Activated CD4-positive, alpha-beta T cell treated with anti-CD3 and anti-CD28 coated beads, Interleukin-2, amount 50 U/mL, for 48 hours (primary cell): ENCODE measurements at regions not wholly inside any gene's neighbourhood (a gene's known extent, or its start where the extent isn't known, plus 50 kb on each side); places are given as distances from the start of the nearest gene placed in this dataset.

ENCODE experiments used
- DNase-seq, 2 experiments: peaks; one replicate each; pipeline ENCODE4 v3.0.0-alpha.2; 2020

DNA sequence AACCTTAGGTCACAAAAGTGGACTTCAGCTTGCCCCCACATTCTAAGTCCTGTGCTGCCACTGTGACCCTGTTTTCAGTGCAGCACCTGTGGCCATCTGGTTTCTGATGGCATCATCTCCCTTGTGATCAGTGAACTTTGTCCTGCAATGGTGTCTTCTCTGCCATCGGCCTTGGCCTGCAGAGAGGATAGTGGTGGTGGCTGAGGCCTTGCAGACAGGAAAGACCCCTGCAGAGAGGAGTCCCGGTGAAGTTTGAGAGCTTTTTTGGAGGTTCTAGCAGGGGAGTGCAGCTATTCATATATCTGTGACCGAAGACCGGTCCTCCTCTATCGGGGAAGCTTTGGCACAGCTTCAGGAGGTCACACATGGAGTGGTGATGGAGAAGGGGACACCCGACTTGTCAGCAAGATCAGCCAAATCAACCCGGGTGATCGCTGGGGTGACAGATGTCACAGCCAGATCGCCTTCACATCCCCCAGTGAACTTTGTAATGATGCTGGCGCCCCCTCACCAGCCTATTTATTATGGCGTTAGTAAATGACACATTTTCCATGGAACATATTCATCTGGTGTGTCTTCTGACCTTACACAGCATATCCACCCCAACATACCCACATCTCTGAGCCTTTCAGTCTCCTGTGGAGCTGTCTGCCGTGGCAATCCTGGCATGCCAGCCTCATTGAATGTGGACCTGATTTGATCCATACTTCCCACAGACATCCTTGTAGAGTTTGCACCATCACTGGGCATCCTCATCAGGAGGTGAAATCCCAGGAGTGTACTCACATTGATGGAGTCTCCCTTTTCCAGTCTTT, 136.1 kb downstream of the PAPOLA start:
- DNase-seq = no peak

DNA sequence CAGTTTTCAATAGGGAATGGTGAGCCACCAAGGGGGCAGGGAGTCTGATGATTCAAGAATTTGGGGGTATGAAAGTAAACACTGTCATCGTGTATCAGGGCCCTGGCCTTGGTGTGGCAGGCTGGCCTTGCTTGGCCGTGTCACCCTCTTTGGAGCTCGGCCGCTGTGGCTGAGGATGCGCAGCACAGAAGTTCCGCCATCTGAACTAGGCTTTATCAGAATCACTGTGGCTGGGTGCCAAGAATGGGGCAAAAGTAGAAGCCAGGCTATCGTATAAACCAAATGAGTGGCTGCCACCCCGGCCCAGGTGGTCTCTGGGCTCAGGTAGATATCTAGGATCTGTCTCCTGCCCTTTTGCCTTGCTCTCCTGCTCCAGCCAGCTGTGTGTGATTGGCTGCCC, 137.4 kb downstream of the PAPOLA start:
- no peak for DNase-seq

DNA sequence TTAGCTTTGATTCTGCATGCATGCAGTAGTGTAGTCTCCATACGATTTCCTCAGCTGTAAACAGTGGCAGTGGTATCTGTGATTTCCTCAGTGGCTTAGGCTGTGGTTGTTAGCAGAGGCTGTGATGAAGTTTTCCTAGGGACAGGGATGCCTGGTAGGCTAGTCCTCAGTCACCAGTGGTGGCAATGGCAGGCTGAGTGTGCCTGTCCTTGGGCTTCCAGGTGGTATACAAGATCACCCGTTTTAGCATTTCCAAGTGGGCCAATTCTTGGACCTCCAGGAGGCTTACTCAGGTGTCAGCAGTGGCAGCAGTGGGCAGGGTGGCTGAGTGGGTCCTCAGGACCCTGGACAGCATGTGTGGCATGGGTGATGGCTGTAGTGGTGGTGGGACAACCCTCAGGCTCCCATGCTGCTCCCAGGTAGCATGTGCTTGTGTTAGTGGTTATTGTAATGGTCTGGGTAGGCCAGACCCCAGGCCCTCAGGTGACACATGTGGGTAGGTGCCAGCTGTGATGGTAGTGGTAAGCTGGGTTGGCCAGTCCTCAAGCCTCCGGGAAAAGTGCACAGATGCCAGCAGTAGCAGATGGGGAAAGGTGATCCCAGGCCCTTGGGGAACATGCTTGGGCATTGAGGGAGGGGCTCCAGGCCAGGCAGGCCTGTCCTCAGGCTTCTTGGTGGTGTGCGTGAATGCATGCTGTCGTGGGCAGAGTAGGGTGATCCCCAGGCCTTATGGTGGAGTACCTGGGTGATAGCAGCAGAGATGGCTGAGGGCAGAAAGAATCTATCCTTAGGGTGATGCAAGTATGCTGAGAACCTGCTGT, 146.5 kb downstream of the PAPOLA start:
- no peak for DNase-seq

DNA sequence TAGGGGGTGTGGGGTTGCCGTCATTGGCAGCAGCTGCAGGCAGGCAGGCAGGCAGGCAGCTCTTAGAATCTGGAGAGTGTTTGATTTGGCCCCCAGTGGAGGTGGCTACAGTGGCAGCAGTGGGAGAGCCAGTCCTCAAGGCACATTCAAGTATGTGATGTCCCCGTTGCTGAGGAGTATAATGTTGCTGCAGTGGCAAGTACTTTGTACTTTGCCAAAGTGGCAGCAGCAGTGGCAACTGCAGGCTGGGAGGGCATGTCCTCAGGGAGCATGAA, 147.1 kb downstream of the PAPOLA start:
- no peak for DNase-seq

DNA sequence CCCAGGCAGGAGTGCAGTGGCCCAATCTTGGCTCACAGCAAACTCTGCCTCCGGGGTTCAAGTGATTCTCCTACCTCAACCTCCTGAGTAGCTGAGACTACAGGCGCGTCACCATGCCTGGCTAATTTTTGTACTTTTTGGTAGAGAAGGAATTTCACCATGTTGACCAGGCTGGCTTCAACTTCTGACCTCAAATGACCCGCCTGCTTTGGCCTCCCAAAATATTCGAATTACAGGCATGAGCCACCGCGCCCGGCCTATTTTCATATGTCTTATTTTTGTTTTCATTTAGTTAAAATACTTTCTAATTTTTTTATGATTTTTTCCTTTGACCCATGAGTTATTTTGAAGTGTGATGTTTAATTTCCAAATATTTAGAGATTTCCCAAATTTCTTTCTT, 143.6 kb upstream of the VRK1 start:
- no peak for DNase-seq

DNA sequence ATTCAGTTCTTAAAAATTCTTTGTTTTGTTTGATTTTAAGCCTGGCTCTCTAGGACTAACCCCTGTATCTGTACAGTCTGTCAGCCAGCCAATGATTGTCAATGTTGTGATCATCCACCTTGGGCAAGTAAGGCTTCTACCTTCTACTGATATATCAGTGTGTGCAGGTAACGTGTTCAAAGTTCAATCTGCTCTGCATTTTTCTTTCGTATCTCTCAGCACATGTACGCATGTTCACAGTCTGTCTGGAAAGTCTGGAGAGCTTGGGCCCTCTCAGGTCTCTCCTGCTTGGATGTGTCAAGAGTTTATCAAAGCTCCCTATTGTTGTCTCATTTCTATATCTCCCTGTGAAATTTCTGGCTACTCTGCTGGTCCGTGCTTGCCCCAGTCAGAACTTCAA, 138.6 kb upstream of the VRK1 start:
- DNase-seq = no peak

DNA sequence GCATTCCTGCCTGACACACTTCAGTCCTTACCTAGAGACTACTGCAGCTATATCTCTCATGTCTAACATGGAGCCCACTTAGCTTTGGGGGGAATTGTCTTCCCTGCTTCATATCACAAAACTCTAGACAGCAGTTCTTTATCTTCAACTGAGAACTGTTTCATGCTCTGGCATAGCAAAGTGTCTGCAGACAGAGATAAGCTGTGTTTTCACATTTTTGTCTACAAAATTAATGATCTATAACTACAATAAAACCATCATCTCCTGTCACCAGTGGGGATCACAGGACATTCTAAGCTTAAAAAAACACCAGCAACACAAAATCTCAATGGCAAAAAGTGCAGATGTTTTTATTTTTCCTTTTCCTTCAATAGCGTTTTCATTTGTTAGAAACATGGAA, 137.1 kb upstream of the VRK1 start:
- no peak for DNase-seq

DNA sequence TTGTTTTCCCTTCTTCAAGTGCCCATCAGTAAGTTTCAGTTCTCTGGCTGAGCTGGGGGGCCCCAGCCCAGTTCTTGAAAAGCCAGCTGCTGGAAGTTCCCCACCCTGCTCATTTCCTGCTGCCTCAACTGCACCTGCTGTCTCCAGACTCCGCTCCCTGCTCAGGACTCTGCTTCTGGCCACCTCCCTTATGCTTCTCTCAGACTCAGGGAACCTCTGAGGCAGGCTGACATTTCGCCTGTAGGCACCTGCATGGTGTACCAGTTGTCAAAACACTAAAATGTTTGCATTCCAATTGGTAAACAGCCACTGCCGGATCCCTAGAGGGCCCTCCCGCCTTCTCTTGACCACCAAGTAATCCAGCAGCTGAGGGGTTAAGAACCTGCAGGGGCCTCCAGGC, 136.5 kb upstream of the VRK1 start:
- DNase-seq = no peak

DNA sequence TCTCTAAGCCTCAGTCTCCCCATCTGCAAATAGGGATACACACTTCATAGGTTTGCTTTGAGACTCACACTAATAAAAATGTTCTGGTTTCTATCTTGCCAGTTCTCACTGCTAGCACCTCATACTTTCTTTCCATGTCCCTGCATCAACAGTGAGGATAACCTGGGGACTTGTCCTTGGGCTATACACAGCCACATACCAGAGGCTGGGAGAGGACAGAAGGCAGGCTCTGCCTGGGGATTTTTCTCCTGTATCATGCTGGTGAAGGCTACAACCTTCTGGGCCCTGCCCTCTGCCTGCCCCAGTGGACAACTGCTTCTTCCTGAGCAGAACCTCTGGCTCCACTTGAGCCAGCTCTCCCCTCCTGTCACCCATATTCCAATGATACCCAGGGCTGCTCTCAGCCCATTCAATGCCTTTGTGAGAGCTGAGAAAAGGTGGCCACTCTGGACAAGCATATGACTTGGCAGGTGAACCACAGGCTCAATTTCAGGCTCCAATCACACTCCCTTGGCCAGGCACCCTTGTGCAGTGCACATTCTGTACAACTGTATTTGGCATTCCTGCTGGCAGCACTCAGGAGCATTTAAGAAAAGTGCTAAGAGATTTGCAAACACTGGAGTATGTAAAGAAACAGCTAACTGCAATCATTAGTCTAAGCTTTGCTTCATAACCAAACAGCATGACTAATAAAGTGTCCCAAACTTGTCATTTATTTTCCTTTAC, 135.8 kb upstream of the VRK1 start:
- no peak for DNase-seq

DNA sequence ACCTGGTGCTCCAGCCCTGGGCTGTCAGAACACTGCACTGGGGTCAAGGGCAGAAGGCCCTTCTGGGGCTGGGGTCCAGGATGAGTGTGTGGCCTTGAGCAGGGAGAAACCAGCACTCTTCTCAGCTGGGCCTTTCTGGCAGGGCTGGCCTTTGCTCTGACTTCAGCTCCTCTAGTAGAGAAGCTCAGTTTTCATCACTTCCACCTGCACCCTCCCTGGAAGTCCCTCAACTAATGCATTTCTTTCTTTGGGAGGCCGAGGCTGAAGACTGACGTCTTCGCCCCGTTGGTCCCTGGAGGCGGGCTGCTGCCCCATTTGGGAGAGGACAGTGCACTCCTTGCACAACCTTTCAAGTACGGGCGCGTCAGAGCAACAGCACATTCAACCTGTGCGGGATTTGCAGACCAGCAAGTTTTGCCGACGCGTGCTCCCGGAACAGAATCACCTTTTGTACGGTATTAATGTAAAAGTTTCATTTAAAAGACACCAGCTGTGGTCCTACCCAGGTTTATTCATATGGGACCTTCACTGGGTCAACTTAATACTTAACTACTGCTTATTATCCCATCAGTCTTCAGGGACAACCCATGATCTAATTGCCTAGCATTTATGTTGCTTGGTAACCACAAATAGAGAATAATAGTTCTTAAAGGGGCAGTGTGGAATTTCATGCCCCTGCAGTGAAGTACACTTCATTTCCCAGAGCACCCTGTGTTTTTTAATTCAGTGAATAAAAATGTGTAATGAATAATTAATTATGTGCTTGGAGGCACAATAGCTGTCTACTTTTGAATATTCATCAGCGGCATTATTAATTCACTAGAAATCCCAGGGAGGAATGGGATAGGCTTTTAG, 134.8 kb upstream of the VRK1 start:
- DNase-seq = no peak

DNA sequence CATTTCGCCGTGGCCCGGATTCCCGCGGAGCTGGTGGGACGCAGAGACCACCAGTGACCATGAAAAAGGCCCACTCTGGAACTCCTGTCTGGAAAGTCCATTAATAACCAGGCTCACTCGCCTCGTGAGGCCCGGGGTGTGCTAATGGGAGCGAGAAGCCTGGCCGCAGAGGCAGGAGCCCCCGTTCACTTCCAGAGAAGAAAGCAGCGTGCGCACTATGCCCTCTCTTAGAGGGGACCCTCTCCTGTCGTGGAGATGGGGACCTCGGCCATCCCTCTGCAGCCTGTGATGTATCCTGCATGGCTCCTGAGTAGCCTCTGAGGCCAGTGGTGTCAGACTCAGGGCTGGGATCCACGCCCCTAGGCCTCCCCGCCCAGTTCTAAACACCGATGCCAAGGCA, 134.1 kb upstream of the VRK1 start:
- no peak for DNase-seq

DNA sequence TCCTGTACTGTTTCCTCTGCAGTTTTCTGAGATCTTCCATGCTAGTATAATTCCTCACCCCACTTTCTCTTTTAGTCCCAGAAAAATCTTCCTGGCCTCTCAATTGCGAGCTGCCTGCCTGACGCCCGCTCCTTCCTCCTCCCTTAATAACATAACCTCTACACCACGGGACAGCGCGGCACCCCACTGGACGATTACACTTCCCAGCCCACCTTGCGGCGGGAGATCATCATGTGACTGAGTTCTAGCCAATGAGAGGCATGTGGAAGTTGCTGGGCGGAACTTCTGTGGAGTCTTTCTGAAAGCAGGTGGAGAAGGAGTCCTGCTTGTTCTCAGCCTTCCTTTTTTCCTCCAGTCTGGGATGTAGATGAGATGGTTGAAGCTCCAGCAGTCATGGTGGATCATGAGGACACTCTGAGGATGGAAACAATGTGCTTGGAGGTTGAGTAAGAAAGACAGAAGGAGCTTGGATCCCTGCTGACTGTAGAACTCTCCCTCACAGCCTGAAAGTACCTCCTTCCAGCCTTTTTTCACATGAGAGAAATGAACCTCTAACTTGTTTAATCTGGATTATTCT, 133.6 kb upstream of the VRK1 start:
- no peak for DNase-seq

DNA sequence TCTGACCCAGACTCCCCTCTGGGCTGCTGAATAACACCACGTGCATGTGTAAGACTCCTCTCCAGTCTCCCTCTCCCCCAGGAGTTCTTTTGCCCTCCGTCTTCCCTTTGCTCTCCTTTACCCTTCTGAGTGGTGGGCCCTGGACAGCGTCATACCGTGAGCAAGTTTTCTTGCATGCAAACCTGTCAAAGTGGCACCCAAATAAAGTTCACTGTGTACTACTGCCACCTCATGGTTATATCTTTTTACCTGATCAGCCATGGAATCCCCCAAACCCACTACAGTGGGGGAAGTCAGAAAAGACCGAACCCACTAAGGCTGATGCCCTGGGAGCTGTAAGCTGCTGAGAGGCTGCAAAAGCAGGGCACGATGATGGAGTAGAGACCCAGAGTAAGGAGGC, 131.1 kb upstream of the VRK1 start:
- DNase-seq = no peak

DNA sequence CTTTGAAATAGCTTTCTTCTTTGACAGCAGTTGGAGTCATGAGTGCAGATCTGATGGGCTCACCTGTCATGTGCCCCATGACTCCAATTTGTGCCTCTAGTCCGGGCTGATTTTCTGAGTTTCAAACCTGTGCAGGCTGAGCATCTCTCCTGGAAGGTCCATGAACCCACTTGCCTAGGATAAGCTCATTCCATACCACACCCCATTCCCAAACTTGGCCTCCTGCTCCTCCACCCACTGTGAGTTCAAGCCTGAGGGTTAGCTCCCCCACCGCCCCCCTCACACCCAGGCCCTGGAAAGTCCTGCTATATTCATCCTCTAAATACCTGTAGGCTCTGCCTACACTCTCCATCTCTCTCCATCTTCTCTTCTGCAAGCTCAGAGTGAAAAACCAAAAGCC, 126.8 kb upstream of the VRK1 start:
- DNase-seq = no peak

DNA sequence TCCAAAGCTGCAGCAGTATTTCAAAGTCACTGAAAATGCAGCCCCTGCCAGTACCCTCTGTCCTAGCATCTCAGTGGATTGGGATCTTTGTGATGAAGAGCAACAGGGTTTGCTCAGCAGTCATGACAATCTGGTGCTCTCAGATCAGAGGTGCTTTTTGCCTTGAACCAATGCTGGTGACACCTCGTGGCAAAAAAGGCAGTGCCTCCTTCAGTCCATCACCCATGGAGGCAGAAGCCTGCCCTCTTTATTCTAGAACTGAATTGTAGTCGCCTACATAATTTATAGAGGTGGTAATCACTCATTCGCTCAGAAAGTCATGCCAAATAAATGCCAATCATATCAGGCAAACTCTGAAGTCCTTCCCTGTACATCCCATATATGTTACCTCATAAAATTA, 126.0 kb upstream of the VRK1 start:
- no peak for DNase-seq

DNA sequence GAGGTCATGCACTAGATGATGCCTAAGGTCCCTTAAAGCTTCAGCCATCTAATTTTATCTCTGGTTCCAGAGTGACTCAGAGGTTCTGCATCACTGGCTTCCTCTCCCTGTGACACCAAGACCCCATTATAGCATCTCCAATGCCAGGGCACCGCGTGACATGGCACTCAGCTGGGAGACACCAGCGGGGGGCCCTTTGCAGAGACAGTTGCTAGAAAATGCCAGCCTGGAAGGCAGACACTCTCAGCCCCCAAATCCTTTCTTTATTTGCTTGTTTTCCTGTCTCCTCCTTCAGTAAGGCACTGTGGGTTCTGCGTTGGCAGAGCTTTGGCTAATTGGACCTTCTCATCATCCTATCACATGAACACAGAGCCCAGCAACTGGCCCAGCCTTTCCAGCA, 123.5 kb upstream of the VRK1 start:
- no peak for DNase-seq

DNA sequence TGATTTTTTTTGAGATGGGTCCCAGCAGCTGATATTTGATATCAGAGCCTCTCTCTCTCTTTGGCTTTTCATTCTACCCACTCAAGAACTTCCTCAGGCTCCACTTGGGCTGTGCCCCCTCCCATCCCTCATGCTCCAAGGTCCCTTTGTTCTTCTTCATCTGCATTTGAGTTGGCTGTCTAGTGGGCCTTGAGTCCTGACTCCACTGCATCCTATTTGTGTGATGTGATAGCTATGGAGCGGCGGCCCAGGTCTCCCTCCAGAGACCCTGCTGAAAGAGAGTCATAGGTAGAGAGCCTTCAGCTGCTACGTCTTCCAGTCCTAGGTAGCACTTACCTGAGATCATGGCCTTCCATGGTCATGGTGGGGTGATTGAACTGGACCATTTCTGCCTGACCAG, 123.1 kb upstream of the VRK1 start:
- DNase-seq = no peak

DNA sequence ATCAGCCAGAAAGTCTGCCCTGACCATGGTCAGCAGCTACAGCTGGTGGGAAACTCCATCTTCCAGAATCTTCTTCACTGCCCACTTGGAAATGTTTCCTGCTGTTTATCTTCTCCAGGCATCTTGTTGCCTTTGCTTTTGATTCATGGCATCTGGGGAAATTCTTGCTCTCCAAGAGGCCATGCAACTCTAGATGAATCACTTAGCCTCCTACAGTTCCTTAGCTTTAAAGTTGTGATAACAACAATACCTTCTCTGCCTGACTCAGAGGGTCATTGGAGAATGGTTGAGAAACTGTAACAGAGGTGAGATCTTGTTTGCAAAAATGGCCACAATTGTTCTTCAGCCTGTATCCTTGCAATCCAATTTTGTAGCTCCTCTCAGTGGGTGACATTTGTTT, 121.0 kb upstream of the VRK1 start:
- DNase-seq = no peak

DNA sequence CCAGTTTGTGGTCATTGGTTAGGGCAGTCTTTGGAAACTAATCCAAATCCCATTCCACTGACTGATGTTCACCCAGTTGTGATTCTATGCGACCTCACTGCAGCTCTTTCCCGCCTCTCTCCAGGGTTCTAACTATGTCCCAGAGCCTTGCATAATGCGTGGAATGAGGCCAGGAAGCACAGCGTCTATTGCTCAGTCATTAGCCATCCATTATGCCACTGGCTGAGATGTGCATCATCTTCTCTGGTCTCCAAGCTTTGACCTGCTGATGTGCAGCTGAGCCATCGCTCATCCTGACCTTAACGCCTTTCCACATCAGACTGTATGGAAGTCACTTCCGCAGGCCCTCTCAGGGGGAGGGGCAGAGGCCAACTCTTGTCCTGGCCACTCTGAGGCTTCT, 115.4 kb upstream of the VRK1 start:
- no peak for DNase-seq

DNA sequence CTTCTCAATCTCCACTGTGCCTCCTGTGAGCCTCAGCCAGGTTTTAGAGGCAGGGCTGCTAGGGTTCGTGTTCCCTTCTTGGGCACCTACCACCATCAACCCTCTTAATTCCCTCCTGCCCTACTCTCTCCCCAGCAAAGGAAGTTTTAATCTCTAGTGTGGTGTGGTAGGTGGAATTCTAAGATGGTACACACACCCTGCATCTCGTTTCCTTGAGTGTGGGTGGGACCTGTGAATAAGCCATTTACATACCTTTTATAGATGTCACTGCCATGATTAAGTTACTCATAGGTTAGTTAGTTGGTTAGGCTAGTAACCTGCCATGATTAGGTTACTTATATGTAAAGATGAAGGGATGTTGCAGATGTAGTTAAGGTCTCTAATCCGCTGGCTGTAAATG, 114.8 kb upstream of the VRK1 start:
- no peak for DNase-seq

DNA sequence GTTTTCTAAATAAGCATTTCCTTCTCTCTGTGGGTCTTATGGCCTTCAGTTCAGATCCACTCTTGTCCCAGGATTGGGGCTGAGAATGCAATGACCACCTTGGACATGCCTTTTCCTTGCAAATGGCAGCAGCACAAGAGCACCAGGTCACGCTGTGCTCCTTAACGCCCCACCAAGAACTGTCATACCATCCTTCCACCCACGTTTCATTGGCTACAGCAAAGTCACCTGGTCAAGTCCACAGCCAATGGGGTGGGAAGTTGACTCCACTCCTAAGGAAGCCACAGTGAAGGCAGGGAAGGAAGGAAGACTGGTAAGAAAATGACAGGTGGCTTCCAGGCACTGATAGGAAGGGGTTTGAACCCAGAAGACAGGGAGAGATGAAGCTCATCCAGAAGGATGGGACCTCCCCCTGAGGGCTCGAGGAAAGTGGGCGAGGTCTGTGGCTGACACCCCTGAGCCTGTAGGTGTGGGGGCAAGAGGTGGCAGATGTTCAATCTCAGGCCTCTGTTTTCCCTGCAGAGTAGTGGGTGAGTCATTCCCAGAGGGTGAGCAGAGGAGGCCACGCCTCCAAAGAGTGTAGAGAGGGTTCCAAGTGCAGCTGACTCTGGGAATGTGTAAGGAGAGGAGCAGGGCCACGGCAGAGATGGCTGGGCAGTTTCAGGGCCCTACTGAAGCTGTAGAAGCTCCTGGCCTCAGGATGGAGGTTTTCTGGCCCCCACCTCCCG, 113.5 kb upstream of the VRK1 start:
- DNase-seq = no peak

DNA sequence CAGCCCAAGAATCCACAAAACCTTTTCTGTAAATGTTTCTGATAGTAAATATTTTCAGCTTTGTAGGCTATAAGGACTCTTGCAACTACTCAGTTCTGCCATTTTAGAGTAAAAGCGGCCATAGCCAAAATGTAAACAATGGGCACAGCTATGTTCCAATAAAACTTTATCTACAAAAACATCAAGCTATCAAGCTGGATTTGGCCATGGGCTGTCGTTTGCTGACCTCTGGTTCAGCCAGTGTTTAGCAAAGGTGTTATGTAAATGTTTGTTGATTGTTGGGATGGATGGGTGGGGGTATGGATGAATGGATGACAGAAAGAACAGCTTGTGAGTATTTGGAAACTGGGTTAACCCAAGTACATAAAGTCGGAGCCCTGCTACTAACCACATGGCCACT, 111.1 kb upstream of the VRK1 start:
- no peak for DNase-seq
